GM19468 (cell line): ENCODE measurements at regions not wholly inside any gene's neighbourhood (a gene's known extent, or its start where the extent isn't known, plus 50 kb on each side); places are given as distances from the start of the nearest gene placed in this dataset.
"Not testable (repeated sequence)": the region's sequence is repeated elsewhere in the genome, so short reads cannot be mapped to it uniquely, and the experiment has no call there.

Source experiments
- ATAC-seq: cut with Tn5 transposase; IDR thresholded peaks from one replicate; pipeline ENCODE4 v1.9.1; 2021; ENCODE audit warnings: mild to moderate bottlenecking, moderate library complexity, moderate number of reproducible peaks; ENCODE audit not compliant: unreplicated experiment; ENCODE audit errors: extremely low read depth

DNA sequence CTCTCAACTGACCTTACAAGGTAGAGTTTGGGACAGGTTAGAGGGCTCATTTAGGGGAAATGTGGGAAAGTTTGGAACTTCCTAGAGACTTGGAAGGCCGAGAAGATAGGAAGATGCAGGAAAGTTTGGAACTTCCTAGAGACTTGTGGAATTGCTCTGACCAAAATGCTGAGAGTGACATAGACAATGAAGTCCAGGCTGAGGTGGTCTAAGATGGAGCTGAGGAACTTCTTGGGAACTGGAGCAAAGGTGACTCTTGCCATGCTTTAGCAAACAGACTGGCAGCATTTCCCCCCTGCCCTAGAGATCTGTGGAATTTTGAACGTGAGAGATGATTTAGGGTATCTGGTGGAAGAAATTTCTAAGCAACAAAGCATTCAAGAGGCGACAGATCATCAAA lies 258.9 kb upstream of the GULP1 start:
- ATAC-seq: no peak

DNA sequence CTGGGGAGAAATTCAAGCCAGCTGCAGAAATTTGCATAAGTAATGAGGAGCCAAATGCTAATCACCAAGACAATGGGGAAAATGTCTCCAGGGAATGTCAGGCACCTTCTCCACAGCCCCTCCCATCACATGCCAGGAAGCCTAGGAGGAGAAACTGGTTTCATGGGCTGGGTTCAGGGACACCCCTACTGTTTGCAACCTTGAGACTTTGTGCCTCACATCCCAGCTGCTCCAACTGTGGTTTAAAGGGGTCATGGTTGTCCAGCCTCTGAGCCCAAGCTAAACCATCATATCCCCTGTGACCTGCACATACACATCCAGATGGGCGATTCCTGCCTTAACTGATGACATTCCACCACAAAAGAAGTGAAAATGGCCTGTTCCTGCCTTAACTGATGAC lies 258.4 kb upstream of the GULP1 start:
- ATAC-seq: not testable (repeated sequence)

DNA sequence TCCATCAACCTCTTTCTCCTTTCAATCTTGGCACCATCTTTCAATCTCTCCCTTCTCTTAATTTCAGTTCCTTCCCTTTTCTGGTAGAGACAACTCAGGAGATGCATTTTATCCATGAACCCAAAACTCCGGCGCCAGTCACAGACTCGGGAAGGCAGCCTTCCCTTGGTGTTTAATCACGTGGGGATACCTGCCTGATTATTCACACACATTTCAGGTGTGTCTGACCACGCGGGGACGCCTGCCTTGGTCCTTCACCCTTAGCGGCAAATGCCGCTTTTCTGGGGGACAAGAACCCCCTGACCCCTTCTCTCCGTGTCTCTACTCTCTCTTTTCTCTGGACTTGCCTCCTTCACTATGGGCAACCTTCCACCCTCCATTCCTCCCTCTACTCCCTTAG lies 257.6 kb upstream of the GULP1 start:
- not testable (repeated sequence) for ATAC-seq

DNA sequence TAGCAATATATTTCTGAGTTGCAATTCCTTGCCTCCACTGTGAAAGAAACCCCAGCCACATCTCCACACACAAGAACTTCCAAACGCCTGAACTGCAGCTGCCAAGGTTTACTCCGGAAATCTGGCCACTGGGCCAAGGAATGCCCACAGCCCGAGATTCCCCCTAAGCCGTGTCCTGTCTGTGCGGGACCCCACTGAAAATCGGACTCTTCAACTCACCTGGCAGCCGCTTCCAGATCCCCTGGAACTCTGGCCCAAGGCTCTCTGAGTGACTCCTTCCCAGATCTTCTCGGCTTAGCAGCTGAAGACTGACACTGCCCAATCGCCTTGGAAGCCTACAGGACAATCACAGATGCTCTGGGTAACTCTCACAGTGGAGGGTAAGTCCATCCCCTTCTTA lies 256.3 kb upstream of the GULP1 start:
- not testable (repeated sequence) for ATAC-seq

DNA sequence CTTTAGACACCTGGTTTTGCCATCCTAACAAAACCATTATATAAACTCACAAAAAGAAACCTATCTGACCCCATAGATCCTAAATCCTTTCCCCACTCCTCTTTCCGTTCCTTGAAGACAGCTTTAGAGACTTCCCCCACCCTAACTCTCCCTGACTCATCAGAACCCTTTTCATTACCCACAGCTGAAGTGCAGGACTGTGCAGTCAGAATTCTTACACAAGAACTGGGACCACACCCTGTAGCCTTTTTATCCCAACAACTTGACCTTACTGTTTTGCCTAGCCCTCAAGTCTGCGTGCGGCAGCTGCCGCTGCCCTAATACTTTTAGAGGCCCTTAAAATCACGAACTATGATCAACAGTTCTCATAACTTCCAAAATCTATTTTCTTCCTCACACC lies 254.9 kb upstream of the GULP1 start:
- not testable (repeated sequence) for ATAC-seq

DNA sequence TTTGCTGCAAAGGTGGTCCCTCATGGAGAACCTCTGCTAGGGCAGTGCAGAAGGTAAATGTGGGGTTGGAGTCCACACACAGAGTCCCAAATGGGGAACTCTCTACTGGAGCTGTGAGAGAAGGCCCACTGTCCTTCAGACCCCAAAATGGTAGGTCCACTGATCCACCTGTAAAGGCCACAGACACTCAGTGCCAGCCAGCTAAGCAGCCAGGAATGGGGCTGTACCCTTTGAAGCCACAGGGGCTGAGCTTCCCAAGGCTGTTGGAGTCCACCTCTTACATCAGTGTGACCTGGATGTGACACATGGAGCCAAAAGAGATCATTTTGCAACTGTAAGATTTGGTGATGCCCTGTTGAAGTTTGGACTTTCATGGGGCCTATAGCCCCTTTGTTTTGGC lies 252.4 kb upstream of the GULP1 start:
- no peak for ATAC-seq

DNA sequence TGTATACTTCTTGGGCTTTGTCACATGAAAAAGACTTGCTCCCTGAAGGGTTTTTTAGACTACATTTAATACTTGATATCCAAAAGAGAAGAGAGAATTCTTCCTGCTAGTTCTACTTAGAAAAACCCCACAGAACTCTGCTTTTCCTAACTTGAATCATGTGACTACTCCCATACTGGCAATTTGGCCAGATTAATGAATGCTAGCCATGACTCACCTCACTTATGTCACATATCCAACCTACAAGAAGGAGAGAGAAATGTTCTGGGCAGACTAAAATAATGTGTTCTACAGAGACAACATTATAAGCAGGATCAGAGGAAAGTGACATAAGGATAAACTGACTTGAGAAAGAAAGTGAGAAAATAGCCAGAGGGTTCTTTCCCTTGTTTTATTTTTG lies 249.3 kb upstream of the GULP1 start:
- no peak for ATAC-seq

DNA sequence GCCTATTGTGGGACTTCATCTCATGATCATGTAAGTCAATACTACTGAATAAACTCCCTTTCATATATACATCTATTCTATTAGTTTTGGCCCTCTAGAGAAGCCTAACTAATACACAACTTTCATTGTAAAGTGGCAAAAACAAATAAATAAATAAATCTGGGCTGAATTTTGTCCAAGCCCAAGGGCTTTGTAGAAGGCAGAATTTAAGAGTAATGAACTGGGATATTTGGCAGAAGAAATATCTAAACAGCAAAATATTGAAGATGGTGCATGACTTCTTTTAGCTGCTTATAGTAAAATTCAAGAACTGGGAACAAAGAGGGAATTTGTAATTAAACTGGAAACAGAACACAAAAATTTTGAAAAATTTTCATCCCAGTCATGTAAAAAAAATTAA lies 246.7 kb upstream of the GULP1 start:
- no peak for ATAC-seq

DNA sequence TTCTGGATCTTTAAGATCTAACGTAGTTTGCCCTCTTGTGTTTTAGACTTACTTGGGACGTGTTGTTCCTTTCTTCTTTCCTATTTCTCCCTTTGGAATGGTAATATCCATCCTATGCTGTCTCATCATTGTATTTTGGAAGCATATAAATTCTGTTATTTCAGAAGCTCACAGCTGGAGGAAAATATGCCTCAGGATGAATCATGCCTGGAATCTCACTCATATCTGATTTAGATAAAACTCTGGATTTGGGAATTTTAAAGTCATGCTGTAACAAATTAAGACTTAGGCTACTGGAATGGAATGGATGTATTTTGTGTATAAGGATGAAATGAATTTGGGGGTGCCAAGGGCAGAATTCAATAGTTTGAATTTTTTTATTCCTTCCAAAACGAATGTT lies 245.2 kb upstream of the GULP1 start:
- no peak for ATAC-seq

DNA sequence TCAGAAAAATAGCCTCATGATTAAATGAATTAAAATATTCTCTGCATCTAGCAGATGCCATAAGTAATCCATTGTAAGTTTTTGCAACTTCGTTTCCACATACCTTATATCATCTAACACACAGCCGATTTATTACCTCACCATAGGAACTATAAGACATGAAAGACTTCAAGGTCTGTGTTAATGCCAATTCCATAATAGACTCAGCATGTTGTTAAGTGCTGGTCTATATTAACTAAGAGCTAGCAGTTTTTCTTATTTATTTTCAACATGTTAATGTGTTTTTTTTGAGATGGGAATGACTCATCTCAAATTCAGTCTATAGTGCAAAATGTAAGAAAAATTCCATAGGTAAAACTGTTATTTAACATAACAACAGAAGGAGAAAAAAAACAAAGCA lies 243.9 kb upstream of the GULP1 start:
- ATAC-seq: no peak

DNA sequence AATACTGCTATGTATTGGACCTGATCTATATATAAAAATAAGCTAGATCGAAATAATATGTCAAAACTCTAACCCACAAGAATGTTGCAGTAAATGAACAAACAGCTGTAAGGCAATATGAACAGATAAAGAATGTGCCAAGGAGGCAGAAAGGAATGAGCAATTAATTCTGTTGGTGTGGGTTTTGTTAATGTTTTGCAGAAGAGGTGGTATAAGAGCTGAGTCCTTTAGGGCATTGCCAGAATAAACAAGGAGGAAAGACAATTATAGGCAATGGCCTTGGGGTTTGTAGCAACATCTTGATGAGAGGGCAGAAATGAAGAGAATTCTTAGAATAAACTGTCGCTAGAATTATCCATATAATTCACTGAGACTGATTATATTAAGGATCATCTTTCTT lies 240.9 kb upstream of the GULP1 start:
- ATAC-seq: no peak

DNA sequence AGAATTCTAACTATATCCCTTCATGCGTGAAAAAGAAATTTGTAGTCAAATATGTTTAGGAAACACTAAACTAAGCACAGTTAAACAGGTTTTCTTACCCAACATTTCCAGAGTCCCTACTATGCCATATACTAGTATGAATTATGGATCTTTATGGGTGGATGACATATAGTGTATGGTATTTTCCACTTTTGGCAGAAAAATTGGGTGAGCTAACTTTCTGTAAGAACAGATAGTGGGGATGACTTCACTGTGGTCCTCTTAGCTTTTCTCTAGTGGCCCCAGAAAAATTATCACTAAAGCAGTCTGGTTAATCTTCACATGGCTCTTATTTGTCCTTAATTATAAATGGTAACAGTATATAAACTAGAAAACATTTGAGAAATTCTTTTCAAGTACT lies 240.0 kb upstream of the GULP1 start:
- ATAC-seq: no peak

DNA sequence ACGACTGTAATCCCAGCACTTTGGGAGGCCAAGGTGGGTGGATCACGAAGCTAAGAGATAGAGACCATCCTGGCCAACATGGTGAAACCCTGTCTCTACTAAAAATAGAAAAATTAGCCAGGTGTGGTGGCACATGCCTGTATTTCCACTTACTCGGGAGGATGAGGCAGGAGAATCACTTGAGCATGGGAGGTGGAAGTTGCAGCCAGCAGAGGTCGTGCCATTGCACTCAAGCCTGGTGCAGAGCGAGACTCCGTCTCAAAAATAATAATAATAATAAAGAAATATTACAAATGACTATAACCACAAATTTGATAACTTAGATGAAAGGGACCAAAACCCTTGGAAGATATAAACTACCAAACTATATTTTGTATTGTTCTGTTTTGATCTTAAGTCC lies 226.3 kb upstream of the GULP1 start:
- ATAC-seq: no peak

DNA sequence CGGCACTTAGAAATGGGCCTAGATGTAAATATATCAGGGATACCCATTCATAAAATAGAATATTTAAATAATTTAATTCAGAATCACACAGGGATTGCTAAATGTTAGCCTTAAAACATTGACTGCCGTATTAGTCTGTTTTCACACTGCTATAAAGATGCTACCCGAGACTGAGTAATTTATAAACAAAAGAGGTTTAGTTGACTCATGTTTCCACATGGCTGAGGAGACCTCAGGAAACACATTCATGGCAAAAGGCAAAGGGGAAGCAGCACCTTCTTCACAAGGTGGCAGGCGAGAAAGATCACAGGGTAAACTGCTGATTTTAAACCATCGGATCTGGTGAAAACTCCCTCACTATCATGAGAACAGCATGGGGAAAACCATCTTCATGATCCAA lies 223.6 kb upstream of the GULP1 start:
- no peak for ATAC-seq

DNA sequence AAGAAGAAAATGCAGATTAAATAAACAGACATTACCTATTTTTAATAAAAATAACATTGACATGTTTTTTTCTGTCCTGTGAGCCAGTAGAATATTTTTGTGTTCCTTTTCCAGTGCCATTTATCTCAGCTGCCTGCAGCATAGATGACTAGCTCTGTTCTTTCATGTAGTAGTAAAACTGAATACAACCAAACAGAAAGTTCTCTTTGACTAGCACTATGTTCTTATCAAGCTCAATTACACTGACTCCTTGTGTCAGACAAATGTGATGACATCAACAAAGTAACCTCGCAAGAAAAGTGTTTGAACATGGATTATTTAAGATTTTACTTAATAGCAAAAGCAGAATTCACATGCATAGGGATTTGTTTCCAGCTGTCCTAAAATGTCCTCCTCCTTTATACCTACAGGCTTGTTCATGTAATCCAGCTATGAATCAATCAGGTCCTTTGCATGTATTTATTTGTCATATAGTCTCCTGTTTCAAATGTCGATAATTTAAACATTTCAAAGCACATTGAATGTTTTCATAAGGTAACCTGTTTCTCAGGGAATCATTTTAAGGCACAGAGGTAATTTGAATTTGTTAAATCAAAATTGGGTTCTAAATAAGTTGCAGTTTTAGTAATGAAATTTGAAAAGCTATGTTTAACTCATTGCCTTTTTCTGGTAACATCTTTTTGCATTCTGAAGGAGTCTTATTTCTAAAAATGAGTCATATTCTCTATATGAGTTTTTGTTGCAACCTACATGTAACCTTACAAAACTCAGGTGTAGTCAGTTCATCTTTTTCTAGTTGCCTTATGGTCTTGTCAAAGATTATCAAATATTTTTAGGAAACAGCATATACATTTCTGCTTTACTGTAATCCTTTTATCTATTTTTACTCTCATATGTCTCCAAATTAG lies 215.3 kb upstream of the GULP1 start:
- no peak for ATAC-seq

DNA sequence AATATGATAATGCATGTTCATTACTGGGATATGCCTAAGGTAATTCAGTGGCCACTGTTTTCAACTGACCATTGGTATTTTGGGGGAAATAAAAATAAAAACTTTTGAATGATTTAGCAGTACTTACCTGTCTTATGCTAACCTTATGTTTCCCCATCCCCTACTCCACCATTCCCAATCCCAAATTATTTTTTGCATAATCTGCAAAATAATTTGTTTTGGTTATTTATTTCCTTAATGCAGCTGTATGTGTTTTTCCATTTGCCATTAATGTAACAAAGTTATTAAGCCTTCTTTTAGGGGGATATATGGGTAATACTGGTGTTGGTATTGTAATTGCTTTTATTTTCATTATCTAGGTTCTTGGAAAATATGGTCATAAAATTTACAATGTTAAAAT lies 213.9 kb upstream of the GULP1 start:
- ATAC-seq: no peak

DNA sequence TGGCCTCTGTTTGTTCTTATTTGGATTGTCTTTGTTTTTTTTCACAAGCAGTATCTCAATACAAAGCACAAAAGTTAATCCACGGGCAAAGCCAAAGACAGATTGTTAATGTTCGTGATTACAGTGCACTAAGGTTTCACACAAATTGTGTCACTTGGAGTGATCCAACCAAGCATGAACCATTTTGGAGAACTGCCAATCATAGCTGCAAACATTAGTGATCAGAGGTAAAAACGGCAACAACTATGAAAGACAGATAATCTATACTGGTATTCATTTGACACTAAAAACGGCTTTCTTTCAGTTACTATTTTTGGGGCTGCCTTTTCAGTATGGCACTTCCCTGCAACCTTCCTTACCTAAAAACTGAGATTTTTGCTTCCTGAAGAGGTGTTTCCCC lies 213.1 kb upstream of the GULP1 start:
- no peak for ATAC-seq

DNA sequence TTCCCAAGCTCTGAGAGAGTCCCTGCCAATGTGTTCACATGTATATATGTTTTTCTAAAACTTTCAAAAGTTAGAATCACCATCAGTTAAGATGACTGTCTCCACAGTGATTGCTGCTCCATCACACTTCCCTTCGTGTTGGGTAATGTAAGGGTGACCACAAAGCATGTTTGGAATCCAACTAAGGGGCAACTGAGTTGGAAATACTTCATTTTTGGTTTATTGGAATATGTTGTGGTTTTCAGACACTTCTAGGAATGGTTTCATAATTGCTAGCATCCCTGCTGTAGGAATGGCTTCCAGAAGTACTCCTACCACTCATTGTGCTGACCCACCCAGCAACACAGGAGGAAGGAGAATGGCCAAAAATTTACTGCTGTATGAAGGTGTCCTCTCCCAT lies 212.5 kb upstream of the GULP1 start:
- ATAC-seq: no peak

DNA sequence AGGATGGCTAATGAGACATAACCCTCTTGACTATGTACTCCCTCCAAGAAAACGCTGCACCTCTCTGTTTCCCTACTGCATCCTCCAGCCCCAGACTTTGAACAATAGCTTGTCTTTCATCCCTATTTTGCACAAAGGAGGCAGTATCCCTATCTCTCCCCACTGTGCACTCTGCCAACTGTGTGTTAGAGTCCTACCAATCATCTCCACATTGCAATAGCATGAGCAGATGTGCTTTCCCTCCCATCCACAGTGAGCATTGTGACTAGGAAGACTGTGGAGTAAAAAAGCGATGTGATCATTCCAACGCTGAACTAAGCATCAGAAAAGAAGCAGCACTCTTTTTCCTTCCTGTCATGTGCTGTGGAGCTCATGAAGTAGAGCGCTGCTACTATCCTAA lies 206.3 kb upstream of the GULP1 start:
- ATAC-seq: no peak

DNA sequence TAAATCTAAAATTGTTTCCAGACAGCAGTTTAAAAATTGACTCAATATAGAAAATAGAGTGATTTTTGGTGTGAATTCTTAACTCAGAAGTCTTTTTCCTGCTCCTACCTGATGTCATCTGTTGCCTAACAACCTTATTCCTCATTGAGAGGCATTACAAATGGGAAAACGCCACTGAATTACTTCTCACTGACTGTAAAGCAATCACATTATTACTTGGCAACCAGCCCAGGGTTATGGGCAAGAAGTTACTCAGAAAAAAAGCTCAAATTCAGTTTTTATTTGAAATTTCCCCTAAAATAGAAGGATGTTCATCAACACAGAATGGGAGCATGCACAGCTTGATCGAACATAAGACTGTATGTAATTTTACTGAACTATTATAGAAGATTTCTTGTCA lies 201.8 kb upstream of the GULP1 start:
- ATAC-seq: no peak

DNA sequence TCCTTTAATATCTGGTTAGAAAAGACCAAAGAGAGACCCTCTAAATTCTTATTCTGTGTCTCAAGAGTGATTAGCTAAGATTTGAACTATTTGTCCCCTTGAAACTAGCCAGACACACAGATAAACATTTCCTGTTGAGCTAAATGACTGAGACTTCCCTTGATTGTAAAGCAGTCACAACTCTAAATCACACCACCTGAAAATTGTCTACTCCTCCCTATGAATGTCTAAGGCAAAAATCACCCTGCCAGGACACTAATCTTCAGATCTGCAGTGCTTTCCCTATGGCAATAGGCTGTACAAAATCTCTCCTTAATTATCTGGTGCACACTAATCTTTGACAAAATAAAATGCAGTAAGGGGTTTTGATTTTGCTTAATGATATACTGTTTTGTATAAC lies 200.5 kb upstream of the GULP1 start:
- ATAC-seq: no peak

DNA sequence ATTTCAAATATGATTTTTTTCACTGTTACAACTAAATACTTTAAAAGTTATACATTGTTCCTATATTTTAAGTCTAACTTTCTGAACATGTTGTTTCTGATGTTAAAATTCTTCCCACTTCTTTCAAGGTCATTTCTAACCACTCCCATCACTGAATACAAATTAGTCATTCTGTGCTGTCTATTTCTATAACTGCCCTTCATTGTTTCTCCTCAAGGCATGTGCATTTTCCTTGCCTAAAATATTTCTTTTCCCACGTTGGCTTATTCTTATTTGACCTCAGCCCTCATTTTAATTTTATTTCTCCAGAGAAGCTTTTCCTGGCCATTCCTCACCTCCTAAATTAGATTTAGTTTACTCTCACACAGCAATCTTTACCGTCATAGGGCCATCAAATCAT lies 198.9 kb upstream of the GULP1 start:
- ATAC-seq: no peak
